Mesendoderm (in vitro differentiated cells): ENCODE measurements at regions not wholly inside any gene's neighbourhood (a gene's known extent, or its start where the extent isn't known, plus 50 kb on each side); places are given as distances from the start of the nearest gene placed in this dataset.

Source experiments
- DNase-seq: peaks from one replicate; pipeline ENCODE4 v3.0.0; 2013
- H2AK5ac ChIP-seq: 2 replicates; pipeline ENCODE4 v1.6.1; 2013; ENCODE audit warnings: low read length, inconsistent platforms
- H2BK120ac ChIP-seq: 2 replicates; pipeline ENCODE4 v1.6.1; 2013; ENCODE audit warnings: low read depth, mild to moderate bottlenecking, low read length, moderate library complexity, mixed read lengths
- H2BK15ac ChIP-seq: replicated peaks from 2 replicates; pipeline ENCODE4 v1.6.1; 2013; ENCODE audit warnings: low read depth, mild to moderate bottlenecking, moderate library complexity
- H2BK5ac ChIP-seq: 2 replicates; pipeline ENCODE4 v1.6.1; 2013; ENCODE audit warnings: low read length, inconsistent platforms
- H3K18ac ChIP-seq: 2 replicates; pipeline ENCODE4 v1.6.1; 2013; ENCODE audit warnings: mild to moderate bottlenecking, low read length, mixed read lengths
- H3K23ac ChIP-seq: one replicate; pipeline ENCODE4 v1.6.1; 2013; ENCODE audit warnings: low read length
- H3K27ac ChIP-seq: 2 replicates; pipeline ENCODE4 v1.5.1; 2013; ENCODE audit warnings: low read depth, mild to moderate bottlenecking, inconsistent platforms, low read length, moderate library complexity
- H3K27me3 ChIP-seq: 2 replicates; pipeline ENCODE4 v1.6.1; 2013; ENCODE audit warnings: low read length, control low read depth, mild to moderate bottlenecking, inconsistent platforms; ENCODE audit not compliant: insufficient read depth, poor library complexity
- H3K36me3 ChIP-seq: 2 replicates; pipeline ENCODE4 v1.6.1; 2013; ENCODE audit warnings: low read length, inconsistent platforms; ENCODE audit not compliant: control insufficient read depth, insufficient read depth
- H3K4ac ChIP-seq: one replicate; pipeline ENCODE4 v1.6.1; 2013; ENCODE audit warnings: low read depth, mild to moderate bottlenecking, low read length, moderate library complexity
- H3K4me1 ChIP-seq: 2 replicates; pipeline ENCODE4 v1.6.1; 2013; ENCODE audit warnings: low read depth, low read length, inconsistent platforms; ENCODE audit not compliant: control insufficient read depth
- H3K4me2 ChIP-seq: 2 replicates; pipeline ENCODE4 v1.6.1; 2013; ENCODE audit warnings: low read length
- H3K4me3 ChIP-seq: 2 replicates; pipeline ENCODE4 v1.5.1; 2013; ENCODE audit warnings: mild to moderate bottlenecking, low read length
- H3K56ac ChIP-seq: one replicate; pipeline ENCODE4 v1.6.1; 2013; ENCODE audit warnings: low read length
- H3K79me1 ChIP-seq: 2 replicates; pipeline ENCODE4 v1.6.1; 2013; ENCODE audit warnings: low read length, inconsistent platforms
- H3K79me2 ChIP-seq: 2 replicates; pipeline ENCODE4 v1.6.1; 2013; ENCODE audit warnings: mild to moderate bottlenecking, low read length; ENCODE audit not compliant: control insufficient read depth, insufficient read depth
- H3K9ac ChIP-seq: 2 replicates; pipeline ENCODE4 v1.6.1; 2013; ENCODE audit warnings: low read length, inconsistent platforms
- H4K5ac ChIP-seq: one replicate; pipeline ENCODE4 v1.6.1; 2013; ENCODE audit warnings: low read length
- H4K8ac ChIP-seq: one replicate; pipeline ENCODE4 v1.6.1; 2013; ENCODE audit warnings: low read depth, mild to moderate bottlenecking, control low read depth, low read length, moderate library complexity
- WGBS: extraction: QIAGEN DNeasy Blood & Tissue Kit; methylation state at CpG from one replicate; pipeline ENCODE4 v1.1.7; 2013; ENCODE audit warnings: low lambda C conversion rate, missing lambda C conversion rate; ENCODE audit not compliant: insufficient coverage; ENCODE audit errors: extremely low coverage; 5-methylcytosine and 5-hydroxymethylcytosine counted together

DNA sequence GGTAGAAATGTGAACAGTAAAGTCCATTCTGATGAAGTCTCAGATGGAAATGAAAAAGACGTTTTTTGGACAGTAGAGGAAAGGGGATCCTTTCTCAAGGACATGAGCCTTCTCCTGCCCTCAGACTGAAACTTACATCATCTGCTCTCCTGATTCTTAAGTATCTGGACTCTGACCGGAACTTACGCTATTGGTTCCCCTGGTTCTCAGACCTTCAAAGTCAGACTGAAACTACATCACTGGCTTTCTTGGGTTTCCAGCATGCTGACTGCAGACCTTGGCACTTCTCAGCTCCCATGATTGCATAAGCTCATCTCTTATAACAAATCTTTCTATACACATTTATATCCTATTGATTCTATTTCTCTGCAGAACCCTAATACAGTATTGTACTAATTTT lies 291.0 kb downstream of the SNAPC1 start:
- no peak overlapping the region for H4K5ac ChIP-seq
- no peak overlapping the region for H2AK5ac ChIP-seq
- no peak for DNase-seq
- no peaks in the 10 kb centered on the region for H3K27me3 ChIP-seq
- H3K36me3 ChIP-seq = no peaks in the 10 kb centered on the region
- H3K79me1 ChIP-seq = no peaks in the 10 kb centered on the region
- H3K18ac ChIP-seq = no peak overlapping the region
- no CpG with 5 or more reads among the region's 3 CpGs for WGBS
- no peak overlapping the region for H3K27ac ChIP-seq
- H3K79me2 ChIP-seq = no peaks in the 10 kb centered on the region
- no peak overlapping the region for H2BK15ac ChIP-seq
- H3K56ac ChIP-seq = no peak overlapping the region
- peaks cover 5% of the 10 kb centered on the region for H3K4me1 ChIP-seq
- no peak overlapping the region for H2BK5ac ChIP-seq
- no peak overlapping the region for H2BK120ac ChIP-seq
- H3K4me3 ChIP-seq = no peak overlapping the region
- no peak overlapping the region for H3K4me2 ChIP-seq
- no peak overlapping the region for H3K23ac ChIP-seq
- no peak overlapping the region for H3K9ac ChIP-seq
- no peak overlapping the region for H3K4ac ChIP-seq
- H4K8ac ChIP-seq = no peak overlapping the region

DNA sequence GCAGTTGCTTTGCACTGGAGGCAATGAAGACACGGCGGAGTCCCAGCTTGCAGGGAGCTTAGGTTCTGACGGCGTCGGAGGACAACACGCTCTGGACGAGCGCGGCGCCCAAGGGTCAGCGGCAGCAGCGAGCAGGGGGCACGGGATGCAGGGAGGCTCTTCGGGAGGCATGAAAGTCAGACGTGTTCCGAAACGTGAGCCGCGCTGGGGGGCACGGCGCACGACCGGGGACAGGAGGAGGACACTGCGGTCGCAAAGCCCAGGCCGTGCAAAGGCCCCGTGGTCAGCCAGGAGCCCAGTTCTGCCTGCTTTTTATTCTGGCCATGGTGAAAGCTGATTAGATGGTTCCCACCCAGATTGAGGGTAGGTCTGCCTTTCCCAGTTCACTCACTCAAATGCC lies 294.6 kb downstream of the SNAPC1 start:
- Histone ChIP-seq H3K4me1 (peaks cover 5% of the 10 kb centered on the region), H3K79me2 (no peaks in the 10 kb centered on the region), H3K27ac (no peak overlapping the region), H2BK5ac (no peak overlapping the region), H4K5ac (no peak overlapping the region), H2BK120ac (no peak overlapping the region), H3K36me3 (no peaks in the 10 kb centered on the region), H3K4ac (no peak overlapping the region), H3K23ac (no peak overlapping the region), H3K79me1 (no peaks in the 10 kb centered on the region), H3K18ac (no peak overlapping the region), H2BK15ac (no peak overlapping the region), H3K4me3 (no peak overlapping the region), H3K9ac (no peak overlapping the region), H3K27me3 (no peaks in the 10 kb centered on the region), H2AK5ac (no peak overlapping the region), H3K4me2 (no peak overlapping the region), H3K56ac (no peak overlapping the region), H4K8ac (no peak overlapping the region)
- no peak for DNase-seq
- no CpG with 5 or more reads among the region's 27 CpGs for WGBS

DNA sequence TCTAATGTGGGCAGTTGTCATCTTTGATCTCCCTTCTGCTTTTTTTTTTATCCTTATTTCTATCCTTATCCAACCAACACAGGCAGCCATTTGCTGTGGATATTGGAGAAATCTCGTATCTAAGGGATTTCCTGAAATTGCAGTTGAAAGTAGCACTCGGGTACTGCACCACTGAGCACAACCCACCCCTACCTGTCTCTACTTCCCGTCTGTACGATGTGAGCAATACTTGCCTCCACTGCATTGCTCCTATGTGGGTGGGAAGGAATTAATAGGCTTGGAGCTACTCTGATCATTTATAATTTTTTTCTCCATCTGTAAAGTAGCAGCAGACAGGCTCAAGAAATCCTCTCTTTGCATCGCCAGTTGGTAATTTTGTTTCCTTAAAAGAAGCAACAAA lies 300.4 kb downstream of the SNAPC1 start:
- H4K8ac ChIP-seq = no peak overlapping the region
- H2BK15ac ChIP-seq = no peak overlapping the region
- no peak overlapping the region for H3K56ac ChIP-seq
- H2AK5ac ChIP-seq = no peak overlapping the region
- no peak overlapping the region for H2BK5ac ChIP-seq
- H3K79me1 ChIP-seq = no peaks in the 10 kb centered on the region
- no peak overlapping the region for H3K27ac ChIP-seq
- no CpG with 5 or more reads among the region's 5 CpGs for WGBS
- no peak for DNase-seq
- H3K79me2 ChIP-seq = no peaks in the 10 kb centered on the region
- H4K5ac ChIP-seq = no peak overlapping the region
- no peaks in the 10 kb centered on the region for H3K36me3 ChIP-seq
- H3K9ac ChIP-seq = no peak overlapping the region
- H3K18ac ChIP-seq = no peak overlapping the region
- no peak overlapping the region for H3K4me2 ChIP-seq
- no peaks in the 10 kb centered on the region for H3K27me3 ChIP-seq
- H3K4me1 ChIP-seq = no peaks in the 10 kb centered on the region
- H3K23ac ChIP-seq = no peak overlapping the region
- H2BK120ac ChIP-seq = no peak overlapping the region
- no peak overlapping the region for H3K4ac ChIP-seq
- no peak overlapping the region for H3K4me3 ChIP-seq

DNA sequence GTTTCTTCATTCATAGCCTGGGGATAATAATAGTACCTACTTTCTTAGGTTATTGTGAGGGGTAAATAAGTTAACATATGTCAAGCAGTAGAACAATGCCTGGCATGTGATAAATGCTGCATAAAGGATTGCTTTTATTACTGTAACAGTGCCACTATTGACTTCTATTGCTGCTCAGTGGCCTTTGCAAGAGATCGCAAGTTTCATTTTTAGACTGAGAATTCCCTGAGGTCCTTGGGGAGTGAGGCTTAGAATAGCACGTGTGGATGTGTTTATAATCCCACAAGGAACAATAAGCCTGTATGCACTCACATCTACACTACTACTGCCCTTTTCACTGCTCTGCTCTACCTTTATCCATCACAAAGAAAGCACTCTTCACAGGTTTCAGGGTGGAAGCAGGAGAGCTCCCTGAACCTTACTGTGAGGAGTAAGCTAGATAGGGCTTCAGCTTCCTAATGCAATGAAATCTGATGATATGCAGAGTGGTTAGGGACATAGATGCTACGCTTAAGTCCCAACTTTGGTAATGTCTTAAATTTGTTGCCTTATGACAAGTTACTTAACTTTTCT lies 302.6 kb downstream of the SNAPC1 start:
- H3K4me3 ChIP-seq = no peak overlapping the region
- H3K4me1 ChIP-seq = no peaks in the 10 kb centered on the region
- WGBS = no CpG with 5 or more reads among the region's 3 CpGs
- no peaks in the 10 kb centered on the region for H3K79me2 ChIP-seq
- no peaks in the 10 kb centered on the region for H3K79me1 ChIP-seq
- no peak overlapping the region for H4K8ac ChIP-seq
- no peak overlapping the region for H2AK5ac ChIP-seq
- no peak overlapping the region for H4K5ac ChIP-seq
- no peak overlapping the region for H3K23ac ChIP-seq
- no peak for DNase-seq
- H2BK15ac ChIP-seq = no peak overlapping the region
- H3K9ac ChIP-seq = no peak overlapping the region
- H2BK5ac ChIP-seq = no peak overlapping the region
- H3K4ac ChIP-seq = no peak overlapping the region
- no peak overlapping the region for H3K56ac ChIP-seq
- no peak overlapping the region for H2BK120ac ChIP-seq
- H3K18ac ChIP-seq = no peak overlapping the region
- H3K4me2 ChIP-seq = no peak overlapping the region
- H3K27me3 ChIP-seq = no peaks in the 10 kb centered on the region
- no peaks in the 10 kb centered on the region for H3K36me3 ChIP-seq
- H3K27ac ChIP-seq = no peak overlapping the region

DNA sequence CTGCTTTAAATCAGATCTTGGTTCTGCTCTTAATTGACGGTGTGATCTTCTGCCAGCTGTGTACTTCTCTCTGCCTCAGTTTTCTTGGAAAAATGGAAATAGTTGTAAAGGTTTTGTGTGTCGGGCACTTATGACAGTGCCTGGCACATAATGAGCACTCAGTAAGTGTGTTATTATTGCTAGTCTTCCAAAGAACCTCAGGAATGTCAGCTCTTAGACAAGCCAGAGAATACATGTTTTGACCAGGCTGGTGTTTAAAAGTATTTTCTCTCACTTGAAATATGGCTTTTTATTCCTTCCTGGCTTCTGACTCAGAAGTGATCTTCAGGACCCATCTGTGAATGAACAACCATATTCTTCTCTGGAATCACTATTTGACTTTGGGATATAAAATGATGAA lies 304.1 kb downstream of the SNAPC1 start:
- Histone ChIP-seq H3K27me3 (no peaks in the 10 kb centered on the region), H3K9ac (no peak overlapping the region), H3K56ac (no peak overlapping the region), H3K4ac (no peak overlapping the region), H2BK120ac (no peak overlapping the region), H2BK15ac (no peak overlapping the region), H3K79me1 (no peaks in the 10 kb centered on the region), H2AK5ac (no peak overlapping the region), H3K18ac (no peak overlapping the region), H4K5ac (no peak overlapping the region), H2BK5ac (no peak overlapping the region), H3K27ac (no peak overlapping the region), H3K4me2 (no peak overlapping the region), H3K79me2 (no peaks in the 10 kb centered on the region), H3K23ac (no peak overlapping the region), H3K36me3 (no peaks in the 10 kb centered on the region), H3K4me3 (no peak overlapping the region), H3K4me1 (no peaks in the 10 kb centered on the region), H4K8ac (no peak overlapping the region)
- no peak for DNase-seq
- no CpG with 5 or more reads among the region's 2 CpGs for WGBS

DNA sequence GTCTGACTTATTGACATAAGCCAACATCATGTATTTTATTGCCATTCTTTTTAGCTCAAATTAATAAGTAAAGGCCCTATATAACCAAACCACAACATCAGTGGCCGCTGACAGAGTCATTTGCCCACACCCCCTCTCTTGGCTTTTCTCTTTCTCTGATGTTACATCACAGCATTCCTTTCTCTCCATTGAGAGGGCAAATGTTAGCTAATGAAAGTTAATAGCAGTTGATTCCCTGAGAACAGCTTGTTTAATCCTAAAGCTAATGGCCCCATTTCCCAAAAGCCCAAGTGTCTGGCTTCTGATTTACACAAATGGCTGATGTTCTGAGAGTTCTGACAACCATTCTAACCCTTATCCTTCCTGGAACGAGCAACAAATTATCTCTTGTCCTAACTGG lies 308.8 kb downstream of the SNAPC1 start:
- H3K79me1 ChIP-seq = no peaks in the 10 kb centered on the region
- DNase-seq = peak; percentile 48
- no peak overlapping the region for H3K27ac ChIP-seq
- H3K56ac ChIP-seq = no peak overlapping the region
- H3K23ac ChIP-seq = no peak overlapping the region
- H3K4me1 ChIP-seq = no peaks in the 10 kb centered on the region
- H3K79me2 ChIP-seq = no peaks in the 10 kb centered on the region
- H3K4me2 ChIP-seq = no peak overlapping the region
- no CpG with 5 or more reads among the region's 2 CpGs for WGBS
- no peak overlapping the region for H3K9ac ChIP-seq
- H4K8ac ChIP-seq = no peak overlapping the region
- no peak overlapping the region for H2AK5ac ChIP-seq
- H3K27me3 ChIP-seq = no peaks in the 10 kb centered on the region
- no peak overlapping the region for H3K4ac ChIP-seq
- no peak overlapping the region for H3K4me3 ChIP-seq
- H4K5ac ChIP-seq = no peak overlapping the region
- no peak overlapping the region for H2BK5ac ChIP-seq
- H3K18ac ChIP-seq = no peak overlapping the region
- H2BK120ac ChIP-seq = no peak overlapping the region
- no peaks in the 10 kb centered on the region for H3K36me3 ChIP-seq
- H2BK15ac ChIP-seq = no peak overlapping the region
